H1 (cell line): ENCODE measurements at regions not wholly inside any gene's neighbourhood (a gene's known extent, or its start where the extent isn't known, plus 50 kb on each side); places are given as distances from the start of the nearest gene placed in this dataset.

Source experiments
- CBX5 ChIP-seq: fragments of 300-800, 300-1000 bp; sonication (generic); IDR thresholded peaks from 2 replicates; pipeline ENCODE4 v1.7.1; 2016; ENCODE audit warnings: antibody characterized with exemption, low read length, low read depth
- ZNF274 ChIP-seq: IDR thresholded peaks from 2 replicates; pipeline ENCODE4 v1.7.0; 2012; ENCODE audit warnings: low read length, borderline replicate concordance; ENCODE audit errors: extremely low read depth

GRCh38 chrX:115898382-115899001 lies 272.1 kb upstream of the AGTR2 start (continued):
- TF ChIP-seq ZNF274 (no peak), CBX5 (no peak)
